Cardiac septum (tissue), 1 donor: ENCODE measurements at regions not wholly inside any gene's neighbourhood (a gene's known extent, or its start where the extent isn't known, plus 50 kb on each side); places are given as distances from the start of the nearest gene placed in this dataset.
"Not testable (repeated sequence)": the region's sequence is repeated elsewhere in the genome, so short reads cannot be mapped to it uniquely, and the experiment has no call there.

Experiments
- DNase-seq: peaks from one replicate; pipeline ENCODE4 v3.0.0-alpha.2; 2020; ENCODE audit warnings: low spot score
- intact Hi-C: fragments of 100-400 bp; cut with DNase I; formaldehyde crosslinking; loops from one replicate; pipeline ENCODE4 v1.14.0; 2022
- donor health status: DM: no; HTN: no; CAD: no.

DNA sequence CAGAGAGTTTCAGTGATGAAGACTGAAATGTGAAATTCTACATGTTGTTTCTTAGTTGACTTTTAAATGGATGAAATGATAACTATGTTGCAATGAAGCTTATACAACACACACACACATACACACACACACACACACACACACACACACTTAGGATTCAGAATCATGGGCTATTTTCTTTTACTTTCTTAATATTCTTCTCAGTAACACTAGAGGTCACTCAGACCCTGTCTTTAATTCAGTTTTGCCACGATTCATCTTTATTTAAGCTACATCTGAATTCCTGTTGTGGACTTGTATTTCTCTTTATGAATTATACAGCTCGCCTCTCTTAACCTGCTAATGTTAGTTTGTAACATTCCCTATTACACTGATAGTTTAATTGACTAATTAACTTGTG lies 109.6 kb upstream of the GOT2 start:
- intact Hi-C loops = no loop called here

DNA sequence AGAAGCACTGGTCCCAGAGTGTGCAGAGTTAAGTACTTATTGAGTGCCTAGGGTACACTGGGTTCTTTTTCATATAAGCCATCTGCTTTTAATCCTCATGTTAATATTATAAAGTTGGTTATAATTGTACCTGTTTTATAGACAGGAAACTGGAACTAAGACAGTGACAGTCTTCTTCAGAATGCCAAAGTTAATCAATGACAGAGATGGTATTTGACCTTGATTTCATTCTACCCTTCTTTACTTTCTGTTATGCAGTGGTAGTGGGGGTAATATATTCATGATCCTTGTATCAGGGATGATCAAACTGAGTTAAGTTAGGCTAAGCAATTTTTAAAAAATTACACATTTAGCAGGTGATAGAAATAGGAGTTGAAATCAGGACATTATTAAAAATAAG lies 108.6 kb upstream of the GOT2 start:
- no peak for DNase-seq
- intact Hi-C loops = no loop called here

More for the DNA sequence above, 109.6 kb upstream of the GOT2 start:
- DNase-seq = no peak

DNA sequence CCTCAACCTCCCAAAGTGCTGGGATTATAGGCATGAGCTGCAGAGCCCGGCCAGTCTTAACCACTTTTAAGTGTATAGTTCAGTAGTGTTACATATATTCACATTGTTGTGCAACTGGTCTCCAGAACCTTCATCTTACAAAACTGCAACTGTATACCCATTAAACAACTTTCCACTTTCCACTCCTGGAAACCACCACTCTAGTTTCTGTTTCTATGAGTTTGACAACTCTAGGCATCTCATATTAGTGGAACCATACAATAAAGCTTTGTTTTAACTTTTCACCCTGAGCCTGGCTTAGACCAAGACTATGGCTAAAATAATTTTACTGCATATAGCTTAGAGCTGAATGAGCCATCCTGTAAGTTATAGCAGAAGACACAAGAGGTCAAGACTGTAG lies 108.0 kb upstream of the GOT2 start:
- DNase-seq = no peak
- intact Hi-C loops = no loop called here

DNA sequence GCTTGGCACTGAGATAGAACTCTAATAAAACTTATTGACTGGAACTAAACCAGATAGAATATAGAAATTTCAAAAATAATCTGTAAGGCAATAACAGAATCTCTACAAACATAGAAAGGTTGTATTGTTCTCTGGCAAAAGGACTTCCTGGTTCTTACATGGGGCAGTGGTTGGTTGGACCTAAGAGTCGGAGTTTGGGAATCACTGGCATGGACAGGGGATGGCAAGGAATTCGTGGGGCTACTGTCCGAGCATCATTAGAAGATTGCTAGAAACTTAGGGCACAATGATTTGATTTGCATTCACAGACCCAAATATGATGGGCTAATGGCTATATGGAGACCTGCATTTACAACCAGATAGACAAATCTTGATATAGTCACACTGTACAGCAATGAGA lies 103.8 kb upstream of the GOT2 start:
- no peak for DNase-seq
- intact Hi-C loops = no loop called here

DNA sequence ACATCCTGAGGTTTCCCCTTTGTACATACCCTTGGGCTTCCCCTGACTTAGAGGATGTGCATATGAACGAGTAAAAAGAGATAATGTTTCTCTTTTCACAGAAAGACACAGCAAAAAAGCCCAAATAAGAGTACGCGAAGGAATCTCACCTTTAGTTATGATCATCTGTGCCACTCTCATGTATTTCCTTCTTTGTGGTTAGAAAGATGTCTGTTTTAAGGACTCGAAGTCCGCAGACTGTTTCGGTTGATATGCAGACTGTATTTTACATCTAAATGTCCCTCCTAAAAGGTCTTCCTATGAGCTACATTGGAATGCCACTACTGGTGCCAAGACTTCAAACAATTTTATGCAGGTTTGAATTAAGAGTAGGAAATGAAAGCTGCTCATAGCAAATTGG lies 102.3 kb upstream of the GOT2 start:
- intact Hi-C loops = no loop called here

DNA sequence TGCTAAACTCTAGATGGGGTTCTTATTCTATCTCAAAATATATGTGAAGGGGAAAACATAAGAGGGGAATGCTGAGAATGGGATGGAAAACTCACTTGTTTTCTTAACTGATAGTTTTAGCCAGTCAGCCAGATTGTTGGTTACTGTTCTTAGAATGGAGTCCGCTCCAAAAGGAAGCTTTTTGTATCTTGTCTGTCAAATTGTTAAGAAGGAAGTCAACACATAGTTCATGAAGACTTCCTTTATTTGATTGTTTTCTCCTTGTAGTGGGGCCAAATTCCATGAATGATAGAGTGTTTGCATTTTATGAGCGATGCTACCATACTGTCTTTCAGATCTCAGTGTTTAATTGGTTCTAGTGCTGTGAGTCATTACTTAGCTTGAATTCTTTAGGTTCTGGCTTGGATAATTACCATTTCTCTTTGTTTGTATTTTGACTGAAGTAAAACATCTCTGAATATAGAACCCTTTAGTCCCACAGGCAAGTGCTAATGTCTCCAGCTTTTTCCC lies 98.3 kb upstream of the GOT2 start:
- DNase-seq = no peak
- intact Hi-C loops = no loop called here

More for the DNA sequence above, 102.3 kb upstream of the GOT2 start:
- DNase-seq = no peak

DNA sequence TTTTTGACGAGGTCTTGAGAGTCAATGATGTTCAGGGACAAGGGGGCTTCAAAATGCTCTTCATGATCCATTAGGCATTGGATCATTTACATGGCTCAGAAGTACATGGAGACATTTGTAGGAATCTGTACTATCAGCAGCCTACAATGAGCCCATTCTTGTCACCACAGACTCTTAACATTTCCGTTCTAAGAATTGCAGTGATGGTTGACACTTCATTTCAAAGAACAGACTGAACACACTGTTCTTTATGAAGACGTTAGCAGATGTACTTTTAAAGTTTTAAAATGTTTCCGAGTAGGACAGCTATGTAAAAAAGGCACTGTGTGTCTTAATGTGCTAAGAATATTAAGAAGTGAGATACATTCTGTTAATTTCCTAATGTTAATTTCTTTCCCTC lies 97.3 kb upstream of the GOT2 start:
- intact Hi-C loops = no loop called here
- no peak for DNase-seq

DNA sequence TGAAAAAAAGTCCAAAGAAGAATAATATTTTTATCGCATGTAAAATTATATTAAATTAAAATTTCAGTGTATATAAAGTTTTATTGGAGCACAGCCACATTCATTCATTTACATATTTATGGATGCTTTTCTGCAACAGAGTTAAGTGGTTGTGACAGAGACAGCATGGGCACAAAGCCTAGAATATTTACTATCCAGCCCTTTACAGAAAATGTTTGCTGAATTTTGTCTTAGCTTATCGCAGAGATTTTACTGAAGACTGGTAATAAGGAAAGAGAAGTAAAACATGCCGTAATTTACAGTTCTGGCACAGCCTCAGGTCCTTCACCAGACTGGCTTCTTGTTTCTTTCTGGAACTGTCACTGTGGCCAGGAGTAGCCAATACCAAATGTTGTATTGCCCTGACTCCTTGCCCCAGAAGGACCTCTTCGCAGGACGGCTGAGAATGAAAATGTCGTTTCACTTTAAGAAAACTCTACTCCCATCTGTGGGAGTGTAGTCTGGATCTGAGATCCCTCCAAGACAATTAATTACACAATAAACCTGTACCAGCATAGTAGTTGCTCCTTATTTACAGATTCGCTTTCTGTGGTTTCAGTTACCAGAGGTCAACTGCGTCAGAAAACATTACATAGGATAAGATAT lies 94.9 kb upstream of the GOT2 start:
- intact Hi-C loops = no loop called here
- no peak for DNase-seq

DNA sequence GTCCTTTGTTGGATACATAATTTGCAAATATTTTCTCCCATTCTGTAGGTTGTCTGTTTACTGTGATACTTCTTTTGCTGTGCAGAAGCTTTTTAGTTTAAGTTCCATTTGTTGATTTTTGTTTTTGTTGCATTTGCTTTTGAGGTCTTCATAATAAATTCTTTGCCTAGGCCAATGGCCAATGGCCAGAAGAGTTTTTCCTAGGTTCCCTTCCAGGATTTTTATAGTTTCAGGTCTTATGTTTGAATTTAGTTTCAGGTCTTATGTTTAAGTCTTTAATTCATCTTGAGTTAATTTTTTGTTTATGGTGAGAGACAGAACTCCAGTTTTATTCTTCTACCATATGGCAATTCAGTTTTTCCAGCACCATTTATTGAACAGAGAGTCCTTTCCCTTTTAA lies 90.1 kb upstream of the GOT2 start:
- DNase-seq = no peak
- intact Hi-C loops = no loop called here

DNA sequence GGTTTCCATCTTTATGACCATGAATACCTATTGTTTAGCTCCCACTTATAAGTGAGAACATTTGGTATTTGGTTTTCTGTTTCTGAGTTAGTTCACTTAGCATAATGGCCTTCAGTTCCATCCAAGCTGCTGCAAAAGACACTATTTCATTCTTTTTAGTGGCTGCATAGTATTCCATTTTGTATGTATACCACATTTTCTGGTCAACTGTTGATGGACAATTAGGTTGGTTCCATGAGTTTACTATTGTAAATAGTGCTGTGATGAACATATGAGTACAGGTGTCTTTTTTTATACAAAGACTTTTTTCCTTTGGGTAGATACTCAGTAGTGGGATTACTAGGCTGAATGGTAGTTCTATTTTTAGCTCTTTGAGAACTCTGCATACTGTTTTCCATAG lies 87.8 kb upstream of the GOT2 start:
- intact Hi-C loops = no loop called here
- no peak for DNase-seq

DNA sequence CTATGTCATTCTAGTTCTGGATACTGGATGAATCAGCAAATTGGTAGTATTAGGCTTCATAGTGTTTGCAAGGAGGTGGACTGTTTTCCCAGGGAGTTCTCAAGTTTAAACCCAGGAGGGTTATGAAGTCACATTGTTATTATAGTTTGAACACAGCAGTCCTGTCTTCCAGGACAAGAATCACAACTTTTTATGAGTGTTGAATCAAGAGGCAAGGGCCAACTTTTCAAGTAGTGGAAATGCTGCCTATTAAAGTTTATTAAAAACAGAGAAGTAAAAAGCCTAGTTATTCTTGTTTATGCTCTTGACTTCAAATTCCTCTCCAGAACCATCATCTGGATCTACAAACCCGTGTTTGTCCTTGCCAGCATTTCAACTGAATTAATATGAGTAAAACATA lies 86.3 kb upstream of the GOT2 start:
- no peak for DNase-seq
- intact Hi-C loops = no loop called here

DNA sequence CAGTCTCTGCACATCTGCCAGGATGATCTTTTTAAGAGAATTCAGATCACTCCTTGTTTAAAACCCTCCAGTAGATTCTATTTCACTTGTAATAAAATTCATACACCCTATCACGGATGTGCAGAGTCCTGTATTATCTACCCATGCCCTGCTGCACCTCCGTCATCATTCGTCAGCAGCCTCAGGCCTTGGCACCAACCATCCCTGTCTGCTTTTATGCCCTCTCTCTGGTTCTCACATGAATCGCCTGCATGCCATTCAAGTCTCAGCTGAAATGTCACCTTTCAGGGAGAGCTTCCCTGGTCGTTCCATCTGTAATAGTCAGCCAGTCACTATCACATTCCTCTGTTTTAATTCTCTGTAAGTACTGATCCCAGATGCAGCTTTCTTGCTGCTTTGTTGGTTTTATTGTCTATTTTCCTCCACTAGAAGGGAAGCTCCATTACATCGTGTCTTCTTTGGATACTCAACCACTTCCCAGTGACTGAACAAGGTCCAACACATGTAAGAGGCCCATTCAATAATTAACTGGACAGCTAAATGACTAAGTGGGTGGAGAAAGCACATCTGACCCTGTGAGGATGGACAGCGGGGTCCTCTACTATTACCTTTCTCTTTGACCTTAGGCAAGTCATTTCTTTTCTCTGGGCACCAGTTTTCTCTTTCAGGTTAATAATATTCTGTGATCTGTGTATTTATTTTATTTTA lies 81.2 kb upstream of the GOT2 start:
- DNase-seq = no peak
- intact Hi-C loops = no loop called here

DNA sequence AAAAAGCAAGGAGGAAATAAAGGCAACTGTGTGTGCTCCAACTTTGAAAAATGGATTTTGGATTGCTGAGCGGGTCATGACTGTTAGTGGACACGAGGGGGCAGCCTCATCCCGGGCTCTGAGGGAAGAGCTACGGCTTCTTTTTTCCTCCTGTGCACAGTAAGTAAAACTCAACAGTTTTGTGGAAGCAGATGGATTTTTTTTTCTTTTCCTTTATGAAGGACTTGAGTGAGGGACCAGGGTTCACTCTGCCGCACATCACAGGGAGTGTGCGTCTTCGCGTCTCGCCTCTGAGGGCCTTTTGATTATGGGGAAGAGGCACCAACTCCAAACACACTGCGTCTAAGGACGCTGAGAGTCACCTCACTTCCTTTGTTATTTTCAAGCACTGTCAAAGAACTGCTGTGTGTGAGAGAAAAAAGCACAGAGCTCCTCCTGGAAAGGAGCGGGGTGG lies 80.3 kb upstream of the GOT2 start:
- intact Hi-C loops = no loop called here

DNA sequence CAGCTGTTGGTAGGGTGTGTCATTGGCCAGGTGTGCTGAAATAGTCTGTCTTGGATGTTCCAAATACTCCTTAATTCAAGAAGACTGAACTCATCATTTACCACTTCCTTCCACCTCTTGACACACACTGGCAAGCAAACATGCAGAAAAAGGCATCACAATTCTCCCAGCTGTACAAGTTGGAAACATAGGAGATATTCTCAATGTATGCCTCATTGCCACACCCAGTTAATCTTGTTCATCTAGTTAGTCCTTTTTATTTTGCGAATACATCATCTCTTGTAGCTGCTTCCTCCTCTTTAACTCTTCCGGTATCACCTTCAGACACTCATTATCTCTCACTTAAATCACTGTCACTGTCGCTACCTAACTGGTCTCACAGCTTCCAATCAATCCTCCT lies 75.1 kb upstream of the GOT2 start:
- intact Hi-C loops = no loop called here
- no peak for DNase-seq

More for the DNA sequence above, 80.3 kb upstream of the GOT2 start:
- no peak for DNase-seq

DNA sequence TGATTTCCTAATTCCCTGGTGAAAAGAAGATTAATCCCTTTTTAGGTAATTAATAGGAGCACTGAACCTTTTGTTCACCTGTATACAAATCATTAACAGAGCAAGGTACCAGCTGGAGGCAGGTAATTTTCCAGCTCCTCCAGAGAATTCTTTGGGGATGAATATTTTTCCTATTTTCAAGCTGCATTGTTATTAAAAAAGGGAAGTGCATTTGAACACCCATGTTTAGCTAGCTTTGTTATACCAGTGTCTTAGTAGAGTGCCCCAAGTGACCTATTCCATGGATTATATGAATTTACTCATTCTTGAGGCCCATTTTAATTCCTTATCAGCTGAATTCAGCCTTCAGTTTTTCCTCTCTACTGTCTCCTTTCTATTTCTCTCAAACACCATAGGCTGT lies 73.2 kb upstream of the GOT2 start:
- intact Hi-C loops = no loop called here
- DNase-seq = no peak

DNA sequence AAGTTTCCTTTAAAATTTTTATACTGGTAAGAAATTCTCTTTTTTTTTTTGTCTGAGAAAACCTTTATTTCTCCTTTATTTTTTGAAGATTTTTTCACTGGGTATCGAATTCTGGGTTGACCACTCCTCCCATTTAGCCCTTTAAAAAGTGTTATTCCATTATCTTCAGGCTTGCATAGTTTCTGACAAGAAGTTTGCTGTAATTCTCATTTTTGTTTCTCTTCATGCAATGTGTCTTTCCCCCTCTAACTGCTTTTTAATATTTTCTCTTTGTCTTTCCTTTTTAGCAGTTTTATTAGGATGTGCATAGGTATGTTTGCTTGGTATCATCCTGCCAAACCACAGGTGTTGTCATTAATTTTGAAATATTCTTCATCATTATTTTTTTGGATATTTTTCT lies 67.7 kb upstream of the GOT2 start:
- no peak for DNase-seq
- intact Hi-C loops = no loop called here

DNA sequence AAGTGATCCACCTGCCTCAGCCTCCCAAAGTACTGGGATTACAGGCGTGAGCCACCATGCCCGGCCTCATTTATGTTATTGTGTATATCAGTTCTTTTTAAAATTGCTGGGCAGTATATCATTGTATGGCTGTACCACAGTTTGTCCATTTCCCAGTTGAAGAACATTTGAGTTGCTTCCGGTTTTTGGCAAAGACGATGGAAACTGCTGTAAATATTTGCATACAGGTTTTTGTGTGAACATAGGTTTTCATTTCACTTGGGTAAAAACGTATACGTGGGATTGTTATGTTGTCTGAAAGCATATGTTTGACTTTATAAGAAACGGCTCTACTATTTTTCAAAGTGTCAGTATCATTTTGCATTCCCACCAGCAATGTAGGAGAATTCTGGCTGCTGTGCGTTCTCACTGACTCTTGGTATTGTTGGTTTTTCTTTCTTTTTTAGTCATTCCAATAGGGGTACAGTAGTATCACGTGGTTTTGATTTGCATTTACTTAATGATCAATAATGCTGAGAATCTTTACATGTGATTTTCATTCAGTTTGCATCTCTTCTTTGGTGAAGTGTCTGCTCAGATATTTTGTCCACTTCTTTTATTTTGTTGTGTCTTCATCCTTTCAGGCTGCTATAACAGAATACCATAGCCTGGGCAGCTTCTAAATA lies 63.2 kb upstream of the GOT2 start:
- intact Hi-C loops = no loop called here
- no peak for DNase-seq

DNA sequence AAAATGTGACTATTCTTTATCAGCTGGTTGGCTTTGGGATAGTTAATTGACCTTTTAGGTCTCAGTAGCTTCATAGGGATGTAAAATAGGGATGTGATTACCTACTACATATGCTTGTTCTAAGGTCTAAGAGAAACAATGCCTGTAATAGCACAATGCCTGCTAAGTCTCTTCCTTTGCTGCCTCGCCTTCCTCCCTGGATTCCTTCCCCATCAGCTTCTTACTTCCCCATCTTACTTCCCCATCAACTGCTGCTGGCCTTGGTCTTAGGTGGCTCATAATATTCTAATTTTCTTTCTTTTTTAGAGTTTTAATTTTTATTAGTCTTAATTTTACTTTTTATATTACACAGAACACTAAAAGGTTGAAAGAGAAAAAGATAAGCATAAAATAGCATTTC lies 59.2 kb upstream of the GOT2 start:
- intact Hi-C loops = no loop called here
- no peak for DNase-seq

DNA sequence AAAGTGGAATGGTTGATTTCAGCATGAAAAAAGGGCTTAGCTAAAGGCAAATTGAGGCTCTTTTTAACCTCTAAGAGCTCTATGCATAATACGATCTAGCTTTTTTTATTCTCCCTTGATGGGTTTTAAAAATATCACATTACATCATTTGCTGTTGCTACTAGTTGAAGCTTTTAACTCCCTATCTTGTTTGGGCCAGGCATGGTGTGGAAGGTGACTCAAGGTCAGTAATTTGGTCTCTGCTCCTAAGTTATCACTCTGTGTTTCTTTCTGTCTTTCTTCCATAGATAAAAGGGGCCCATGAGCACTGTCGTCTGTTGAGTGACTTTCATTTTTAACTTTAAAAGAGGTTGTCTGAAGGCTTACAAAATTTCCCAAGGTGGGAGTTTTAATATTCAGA lies 58.1 kb upstream of the GOT2 start:
- intact Hi-C loops = no loop called here
- DNase-seq = no peak

DNA sequence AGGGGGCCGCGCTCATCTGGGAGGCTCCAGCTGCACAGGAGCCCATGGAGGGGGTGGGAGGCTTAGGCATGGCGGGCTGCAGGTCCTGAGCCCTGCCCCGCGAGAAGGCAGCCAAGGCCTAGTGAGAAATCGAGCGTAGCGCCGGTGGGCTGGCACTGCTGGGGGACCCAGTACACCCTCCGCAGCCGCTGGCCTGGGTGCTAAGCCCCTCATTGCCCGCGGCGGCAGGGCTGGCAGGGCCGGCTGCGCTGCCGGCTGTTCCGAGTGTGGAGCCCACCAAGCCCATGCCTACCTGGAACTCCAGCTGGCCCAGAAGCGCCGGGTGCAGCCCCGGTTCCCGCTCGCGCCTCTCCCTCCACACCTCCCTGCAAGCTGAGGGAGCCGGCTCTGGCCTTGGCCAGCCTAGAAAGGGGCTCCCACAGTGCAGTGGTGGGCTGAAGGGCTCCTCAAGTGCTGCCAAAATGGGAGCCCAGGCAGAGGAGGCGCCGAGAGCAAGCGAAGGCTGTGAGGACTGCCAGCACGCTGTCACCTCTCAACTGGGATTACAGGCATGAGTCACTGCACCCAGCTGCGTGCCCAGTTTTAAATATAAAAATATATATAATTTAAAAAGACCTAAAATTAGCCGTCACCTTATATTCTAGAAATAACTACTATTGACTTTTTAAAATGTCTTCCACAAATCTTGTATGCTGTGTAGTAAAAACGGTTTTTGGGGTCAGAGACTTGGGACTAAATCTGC lies 56.9 kb upstream of the GOT2 start:
- DNase-seq, intact Hi-C loops: not testable (repeated sequence)
